ENCODE measurements at regions not wholly inside any gene's neighbourhood (a gene's known extent, or its start where the extent isn't known, plus 50 kb on each side); places are given as distances from the start of the nearest gene placed in this dataset.

DNA sequence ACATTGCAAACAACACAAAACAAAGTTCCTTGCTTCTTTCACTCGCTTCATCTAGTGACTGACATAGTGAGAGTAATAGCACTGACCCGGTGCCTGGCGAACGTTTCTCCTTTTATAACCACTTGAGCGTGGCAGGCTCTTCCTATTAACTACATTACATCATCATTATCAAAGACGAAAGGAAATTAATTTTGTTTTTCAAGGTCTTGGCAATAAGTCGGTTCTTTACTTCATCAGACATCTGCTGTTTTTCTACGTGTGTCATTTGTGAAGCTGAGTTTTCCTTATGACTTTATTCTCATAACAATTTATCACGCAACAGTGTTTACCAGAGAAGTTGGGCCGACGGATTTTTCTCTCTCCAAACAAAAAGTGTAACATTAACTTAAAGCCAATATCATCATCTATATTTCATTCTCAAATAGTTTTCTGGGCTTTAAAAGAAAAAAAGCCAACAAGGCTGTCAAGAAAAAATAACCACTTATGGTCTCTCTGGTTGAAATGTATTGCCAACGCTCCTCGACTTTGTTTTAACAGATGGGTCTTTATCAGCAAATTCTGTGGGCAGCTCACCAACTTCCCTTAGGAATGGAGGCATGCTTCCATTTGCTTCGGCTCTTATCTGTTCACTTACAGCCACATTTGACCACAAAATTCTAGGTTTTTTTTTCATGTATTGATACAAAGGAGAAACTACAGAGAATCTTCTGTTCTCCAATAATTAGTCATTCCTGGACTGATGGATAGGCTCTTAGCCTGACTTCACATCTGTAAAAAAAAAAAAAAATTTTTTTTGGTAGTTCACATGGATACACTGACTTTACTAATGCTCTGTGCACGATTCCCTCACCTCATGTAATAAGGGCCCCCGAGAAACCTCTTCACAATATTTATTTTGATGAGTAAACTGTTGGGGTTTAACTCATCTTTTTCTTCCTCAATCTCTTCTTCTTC is 97.1 kb upstream of the CDKN3 start:
- no peak for DNase-seq (ENCODE audit: low read depth)
- no peak for TF ChIP-seq CTCF (IDR thresholded peaks at IDR 0.05; ENCODE audit: control insufficient read depth, insufficient read depth, low read depth, low read length, missing control alignments)
- no peak overlapping the region for H3K4me3 ChIP-seq (ENCODE audit: control insufficient read depth, low read depth, low read length)

- DNase-seq (ENCODE audit: low read depth): no peak
- H3K4me3 ChIP-seq (ENCODE audit: control insufficient read depth, low read depth, low read length): no peak overlapping the region
- no peak for TF ChIP-seq CTCF (IDR thresholded peaks at IDR 0.05; ENCODE audit: control insufficient read depth, insufficient read depth, low read depth, low read length, missing control alignments)
These were observed 95.9 kb upstream of the CDKN3 start for GRCh38 chr14:54300881-54301280.

GRCh38 chr14:54301359-54301758 is 95.4 kb upstream of the CDKN3 start:
- TF ChIP-seq CTCF (IDR thresholded peaks at IDR 0.05; ENCODE audit: control insufficient read depth, insufficient read depth, low read depth, low read length, missing control alignments): no peak
- DNase-seq (ENCODE audit: low read depth): no peak
- H3K4me3 ChIP-seq (ENCODE audit: control insufficient read depth, low read depth, low read length): no peak overlapping the region

- no peak overlapping the region for H3K4me3 ChIP-seq (ENCODE audit: control insufficient read depth, low read depth, low read length)
- DNase-seq (ENCODE audit: low read depth): no peak
- no peak for TF ChIP-seq CTCF (IDR thresholded peaks at IDR 0.05; ENCODE audit: control insufficient read depth, insufficient read depth, low read depth, low read length, missing control alignments)
These were observed 90.0 kb upstream of the CDKN3 start for GRCh38 chr14:54306806-54307205.

- DNase-seq (ENCODE audit: low read depth): no peak
- no peak for TF ChIP-seq CTCF (IDR thresholded peaks at IDR 0.05; ENCODE audit: control insufficient read depth, insufficient read depth, low read depth, low read length, missing control alignments)
- no peak overlapping the region for H3K4me3 ChIP-seq (ENCODE audit: control insufficient read depth, low read depth, low read length)
These were observed 87.2 kb upstream of the CDKN3 start for GRCh38 chr14:54309615-54310014.

DNA sequence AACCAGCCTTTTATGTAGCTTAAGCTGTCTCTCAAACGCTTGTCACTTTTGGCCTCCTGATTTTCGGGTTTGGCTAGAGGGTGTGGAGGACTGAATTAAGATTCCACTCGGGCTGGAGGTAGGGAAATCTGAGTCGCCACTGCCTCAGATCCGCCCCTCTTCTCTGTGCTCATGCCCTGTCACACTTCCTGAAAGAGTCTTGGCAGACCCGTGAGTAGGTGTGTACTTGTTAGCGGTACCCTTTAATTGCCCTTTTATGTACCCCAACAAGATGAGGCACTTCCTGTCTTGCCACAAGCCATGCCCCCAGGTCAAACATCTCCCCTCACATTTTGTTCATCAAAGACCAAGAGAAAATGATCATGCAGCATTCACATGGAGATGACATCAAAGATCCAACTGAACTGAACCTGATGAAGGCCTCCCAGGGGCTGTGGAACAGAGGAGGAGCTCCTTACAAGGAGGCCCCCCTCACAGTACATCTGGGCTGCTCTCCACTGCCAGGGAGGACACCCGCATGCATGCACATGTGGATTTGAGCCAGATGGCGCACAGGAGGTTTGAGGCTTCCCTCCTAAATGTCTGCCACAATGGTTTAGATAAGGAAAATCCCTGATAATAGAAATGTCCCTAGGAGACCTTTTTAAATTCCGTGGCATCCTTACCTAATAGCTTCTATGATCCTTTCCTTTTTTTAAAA is 86.5 kb upstream of the CDKN3 start:
- no peak for DNase-seq (ENCODE audit: low read depth)

More for the DNA sequence above, 86.5 kb upstream of the CDKN3 start:
- TF ChIP-seq CTCF (IDR thresholded peaks at IDR 0.05; ENCODE audit: control insufficient read depth, insufficient read depth, low read depth, low read length, missing control alignments): no peak
- H3K4me3 ChIP-seq (ENCODE audit: control insufficient read depth, low read depth, low read length): no peak overlapping the region

All from AG09309 (cell line).